GM12892 (cell line): ENCODE measurements at regions not wholly inside any gene's neighbourhood (a gene's known extent, or its start where the extent isn't known, plus 50 kb on each side); places are given as distances from the start of the nearest gene placed in this dataset.

Source experiments
- DNase-seq: peaks from one replicate; pipeline ENCODE4 v3.0.0; 2011; ENCODE audit not compliant: insufficient read length
- FAIRE-seq: peaks from 2 replicates; lab custom pipeline; 2011; peaks lifted over from hg19 to GRCh38; lab: Jason Lieb, UNC
- POLR2A ChIP-seq: IDR thresholded peaks from 2 replicates; pipeline ENCODE4 v1.6.1; 2011; ENCODE audit warnings: low read depth, low read length, control low read depth
- POLR2AphosphoS5 ChIP-seq: IDR thresholded peaks from 2 replicates; pipeline ENCODE4 v1.6.1; 2011; ENCODE audit warnings: low read depth, low read length, control low read depth
- TAF1 ChIP-seq: IDR thresholded peaks from 2 replicates; pipeline ENCODE4 v1.6.1; 2011; ENCODE audit warnings: low read depth, mild to moderate bottlenecking, control low read depth, low read length, borderline replicate concordance

DNA sequence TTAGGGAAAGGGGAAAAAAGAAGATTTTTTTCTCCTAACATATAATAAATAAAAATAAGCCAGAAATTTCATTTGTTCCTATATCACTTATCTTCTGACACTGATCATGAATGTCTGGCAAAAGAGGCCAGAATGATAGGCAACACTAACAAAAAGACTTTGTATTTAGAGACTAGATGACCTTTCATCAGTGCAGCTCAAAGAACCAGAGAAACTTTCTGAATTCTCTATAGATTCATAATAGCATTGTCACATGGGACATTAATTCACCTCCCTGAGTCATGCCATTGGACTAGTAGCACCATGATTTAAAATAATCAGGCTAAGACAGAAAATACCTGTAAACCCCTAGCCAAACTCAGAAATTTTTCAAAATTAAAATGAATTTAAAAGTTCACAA is 95.4 kb upstream of the CCDC28A start:
- FAIRE-seq (no peak), DNase-seq (no peak)
- TF ChIP-seq POLR2AphosphoS5: no peak
- TF ChIP-seq POLR2A: no peak
- TF ChIP-seq TAF1: no peak

DNA sequence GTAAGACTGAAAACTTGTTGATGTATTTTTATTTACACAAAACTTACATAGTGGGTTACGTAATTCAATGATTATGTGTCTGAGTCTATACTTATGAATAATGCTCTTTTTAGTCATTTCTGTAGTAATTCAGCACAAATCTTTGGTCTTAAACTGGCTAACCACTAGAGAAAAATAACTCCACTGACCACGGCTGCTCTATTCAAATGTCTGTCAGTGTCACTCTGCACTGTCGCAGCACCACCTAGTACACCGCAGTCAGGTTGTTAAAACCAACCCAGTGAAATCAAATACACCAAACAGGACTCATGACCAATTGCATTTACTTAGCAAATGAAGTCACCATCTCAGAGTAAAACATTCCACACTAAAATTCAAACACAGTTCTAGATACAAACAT is 93.5 kb upstream of the CCDC28A start:
- DNase-seq (no peak), FAIRE-seq (no peak)
- TF ChIP-seq TAF1 (no peak), POLR2A (no peak), POLR2AphosphoS5 (no peak)

DNA sequence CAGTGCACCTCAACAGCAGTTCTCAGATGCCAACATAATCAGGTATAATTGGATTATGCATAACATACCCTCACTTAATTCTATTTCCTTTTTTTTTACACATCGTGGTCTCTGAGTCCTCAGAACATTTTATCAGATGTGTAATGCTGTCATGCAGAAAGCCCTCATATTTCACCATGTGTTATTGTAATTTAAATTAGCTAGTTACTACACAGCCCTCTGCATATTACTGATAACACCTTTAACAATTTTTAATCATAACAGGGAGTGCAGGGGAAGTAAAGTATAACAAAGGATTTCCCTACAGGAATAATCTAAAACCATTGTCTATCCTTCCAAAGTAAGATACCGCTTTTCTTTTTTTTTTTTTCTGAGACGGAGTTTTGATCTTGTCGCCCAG is 91.9 kb upstream of the CCDC28A start:
- no peak for TF ChIP-seq TAF1
- TF ChIP-seq POLR2AphosphoS5: no peak
- TF ChIP-seq POLR2A: no peak
- DNase-seq: no peak
- no peak for FAIRE-seq

DNA sequence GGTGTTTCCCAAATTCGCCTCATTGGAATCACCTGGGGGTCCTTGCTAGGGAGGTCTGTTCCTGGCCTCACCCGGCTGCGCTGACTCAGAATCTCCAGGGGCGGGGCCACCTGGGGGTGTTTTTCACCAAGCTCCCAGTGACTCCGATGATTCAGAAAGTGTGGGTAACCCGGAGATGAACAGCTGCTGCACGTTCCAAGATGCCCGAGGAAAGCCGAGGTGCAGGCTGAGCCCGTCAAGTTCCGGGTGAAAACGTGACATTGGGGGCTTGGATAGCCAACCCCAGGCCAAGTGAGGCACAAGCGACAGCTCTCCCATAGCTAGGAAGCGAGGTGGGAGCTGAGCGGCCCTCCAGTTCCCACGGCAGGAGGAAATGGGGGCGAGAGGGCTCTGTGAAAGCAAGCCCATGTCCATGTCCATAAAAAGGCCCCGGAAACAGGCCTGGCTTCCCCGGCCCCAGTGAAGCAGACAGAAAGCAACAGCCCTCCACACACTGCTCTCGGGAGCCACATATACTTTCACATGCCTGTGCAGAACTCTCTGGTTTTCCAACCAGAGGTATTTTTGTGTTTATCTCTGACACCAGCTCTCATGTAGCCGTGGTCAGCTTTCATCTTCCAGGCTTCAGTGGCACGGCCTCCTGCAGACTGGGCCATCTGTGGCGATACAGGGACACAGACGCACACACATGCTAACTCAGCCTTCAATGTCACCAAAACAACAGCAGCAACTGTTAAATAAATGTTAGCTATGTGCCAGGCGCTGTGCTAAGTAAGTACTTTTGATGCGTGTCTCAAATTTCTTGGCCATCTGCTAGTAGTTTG is 90.7 kb upstream of the CCDC28A start:
- DNase-seq (no peak), FAIRE-seq (no peak)
- TF ChIP-seq TAF1 (no peak), POLR2A (no peak), POLR2AphosphoS5 (no peak)

DNA sequence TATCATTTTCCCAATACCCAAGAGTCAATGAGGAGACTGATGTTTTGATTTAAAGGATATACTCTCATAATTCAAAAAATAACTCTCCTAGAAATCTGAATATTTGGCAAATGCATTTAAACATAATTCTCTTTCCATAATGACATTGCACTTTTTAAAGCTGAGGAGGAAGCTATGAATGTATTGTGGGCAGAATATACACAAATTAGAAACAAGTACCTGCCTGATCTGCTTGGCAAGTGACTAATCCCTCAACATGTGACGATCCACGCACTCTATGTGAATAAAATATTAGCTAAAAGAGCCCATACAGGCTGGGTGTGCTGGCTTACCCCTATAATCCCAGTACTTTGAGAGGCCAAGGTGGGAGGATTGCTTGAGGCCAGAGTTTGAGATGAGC is 88.3 kb upstream of the CCDC28A start:
- DNase-seq (no peak), FAIRE-seq (no peak)
- no peak for TF ChIP-seq POLR2AphosphoS5
- TF ChIP-seq POLR2A: no peak
- no peak for TF ChIP-seq TAF1

DNA sequence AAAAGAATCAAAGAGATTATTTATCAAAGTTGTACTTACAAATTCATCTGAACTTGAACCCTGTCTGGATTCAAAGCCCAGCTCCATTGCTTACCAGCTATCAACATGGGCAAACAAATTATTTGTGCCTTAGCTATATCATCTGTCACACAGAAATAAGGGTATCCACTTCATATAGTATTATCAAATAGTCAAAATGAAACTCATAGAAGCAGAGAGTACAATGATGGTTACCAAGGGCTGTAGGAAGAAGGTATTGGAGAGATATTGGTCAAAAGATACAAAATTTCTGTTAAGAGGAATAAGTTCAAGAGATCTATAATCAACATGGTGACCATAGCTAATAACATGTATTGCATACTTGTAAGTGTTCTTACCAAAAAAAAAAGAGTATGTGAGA is 87.8 kb upstream of the CCDC28A start:
- FAIRE-seq (no peak), DNase-seq (no peak)
- TF ChIP-seq POLR2AphosphoS5: no peak
- no peak for TF ChIP-seq TAF1
- no peak for TF ChIP-seq POLR2A

DNA sequence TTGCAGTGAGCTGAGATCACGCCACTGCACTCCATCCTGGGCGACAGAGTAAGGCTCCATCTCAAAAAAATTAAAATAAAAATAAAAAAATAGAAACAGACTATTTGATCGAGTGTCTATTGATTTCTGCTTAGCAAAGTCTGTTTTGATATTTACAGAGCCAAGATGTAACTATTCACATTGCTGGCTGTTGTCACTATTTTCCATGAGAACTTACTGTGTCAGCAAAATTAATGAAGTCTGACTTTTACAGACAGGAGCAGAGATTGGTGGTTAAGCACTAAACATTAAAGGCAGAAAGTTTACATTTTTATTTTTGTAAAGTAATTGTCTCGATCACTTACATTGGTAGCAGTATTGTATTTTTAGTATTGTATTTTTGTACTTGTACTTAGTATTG is 85.0 kb upstream of the CCDC28A start:
- TF ChIP-seq TAF1 (no peak), POLR2A (no peak), POLR2AphosphoS5 (no peak)
- no peak for DNase-seq
- no peak for FAIRE-seq

DNA sequence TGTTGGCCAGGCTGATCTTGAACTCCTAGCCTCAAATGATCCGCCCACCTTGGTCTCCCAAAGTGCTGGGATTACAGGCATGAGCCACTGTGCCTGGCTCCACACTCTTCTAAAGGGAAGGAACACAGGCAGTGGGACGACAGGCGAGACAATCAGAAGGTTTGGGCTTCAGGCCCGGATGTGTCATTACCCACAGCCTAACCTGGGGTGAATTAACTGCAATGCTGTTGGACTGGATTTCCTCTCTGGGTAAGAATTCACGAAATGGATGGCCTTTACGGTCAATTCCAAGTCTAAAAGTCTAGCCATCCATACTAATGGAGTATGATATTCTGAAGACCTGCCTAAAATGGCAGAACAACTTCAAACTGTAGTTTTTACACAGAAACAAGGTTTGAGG is 83.7 kb upstream of the CCDC28A start:
- no peak for TF ChIP-seq TAF1
- TF ChIP-seq POLR2AphosphoS5: no peak
- no peak for TF ChIP-seq POLR2A
- DNase-seq (no peak), FAIRE-seq (no peak)

DNA sequence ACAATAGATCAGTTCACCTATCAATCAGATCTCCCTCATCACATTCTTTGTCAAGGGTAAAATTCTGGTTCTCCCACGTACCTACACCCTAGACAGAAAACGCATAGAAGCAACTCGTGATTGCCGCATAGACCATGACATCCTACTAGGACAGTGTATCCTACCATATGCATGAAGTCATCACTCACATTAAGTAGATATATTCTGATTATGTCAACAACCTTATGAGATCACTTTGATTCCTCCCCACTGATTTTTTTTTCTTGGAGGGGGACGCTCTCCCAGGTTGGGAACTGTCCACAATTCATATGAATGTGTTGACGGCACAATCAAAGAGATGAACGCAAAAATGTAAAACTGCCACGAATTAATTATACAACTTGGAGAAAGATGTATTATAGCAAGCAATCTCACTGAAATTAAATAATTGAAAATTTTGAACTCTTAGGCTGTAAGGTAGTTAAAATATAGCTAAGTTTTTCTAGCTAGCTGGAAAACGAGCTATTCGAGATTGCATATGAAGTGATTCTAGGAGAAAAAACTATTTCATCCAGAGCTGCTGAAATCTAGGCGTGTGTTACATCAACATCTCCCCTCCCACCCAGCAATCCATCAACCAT is 82.5 kb upstream of the CCDC28A start:
- DNase-seq: no peak
- TF ChIP-seq TAF1 (no peak), POLR2A (no peak), POLR2AphosphoS5 (no peak)
- FAIRE-seq: no peak

DNA sequence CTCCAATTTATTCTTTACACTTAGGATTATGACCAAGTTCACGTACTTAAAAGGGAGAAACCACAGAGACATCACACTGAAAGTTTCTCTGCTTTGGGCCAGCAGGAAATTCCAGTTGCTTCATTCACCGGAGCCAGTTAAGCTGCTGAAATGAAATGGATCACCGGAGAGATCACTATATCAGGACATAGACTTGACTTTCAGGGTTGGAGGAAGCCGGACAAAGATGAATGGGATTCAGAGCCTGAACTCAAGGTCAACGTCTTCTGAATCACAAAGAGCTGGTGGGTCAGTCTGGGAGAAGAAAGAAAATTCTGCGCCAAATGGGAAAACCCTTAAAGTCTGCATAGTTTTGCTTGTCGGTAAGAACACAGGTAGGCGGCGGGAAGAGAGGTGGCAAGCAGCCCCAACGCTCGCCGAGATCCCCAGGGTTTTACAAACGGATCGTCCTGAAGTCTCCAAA is 81.9 kb upstream of the CCDC28A start:
- no peak for TF ChIP-seq TAF1
- no peak for TF ChIP-seq POLR2AphosphoS5
- no peak for TF ChIP-seq POLR2A
- no peak for DNase-seq
- no peak for FAIRE-seq

DNA sequence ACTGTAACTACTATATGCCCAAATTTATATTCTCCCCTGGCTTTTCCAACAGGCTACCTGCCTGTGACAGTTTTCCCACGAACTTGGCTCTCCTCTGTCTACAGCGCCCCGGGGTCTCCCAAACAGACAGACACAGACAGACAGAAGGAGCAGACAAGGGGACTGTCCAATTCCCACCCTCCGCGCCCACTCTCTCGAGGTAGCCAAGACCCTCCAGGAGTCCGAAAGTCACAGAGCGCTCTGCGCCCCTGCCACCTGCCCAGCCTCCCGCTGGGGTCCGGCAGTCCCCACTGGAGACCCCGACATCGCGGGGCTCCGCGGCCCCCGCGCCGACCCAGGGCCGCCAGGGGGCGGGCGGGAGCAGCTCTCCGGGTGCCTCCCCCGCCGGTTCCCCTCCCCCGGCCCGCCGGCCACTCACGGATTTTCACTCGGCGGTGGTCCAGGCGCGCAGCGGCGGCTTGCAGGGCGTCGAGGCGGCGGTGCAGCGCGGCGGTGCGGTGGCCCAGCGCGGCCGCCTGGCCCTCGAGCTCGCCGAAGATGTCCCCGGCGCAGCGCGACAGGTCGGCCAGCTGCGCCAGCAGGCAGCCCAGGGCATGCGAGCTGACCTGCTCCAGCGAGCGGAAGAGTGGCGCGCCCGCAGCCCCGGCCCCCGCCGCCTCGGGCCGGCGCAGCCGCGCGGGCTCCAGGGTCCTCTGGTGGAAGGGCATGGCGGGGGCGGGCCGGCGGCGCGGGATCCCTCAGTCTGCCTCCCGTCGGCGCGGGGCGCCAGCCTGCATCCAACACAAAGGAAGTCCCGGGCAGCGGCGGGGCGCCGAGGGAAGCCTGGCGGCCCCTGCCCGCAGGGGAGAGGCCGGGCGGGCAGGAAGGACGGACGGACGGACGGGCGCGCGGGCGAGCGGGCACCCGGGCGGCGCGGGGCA is 81.3 kb upstream of the CCDC28A start:
- FAIRE-seq: no peak
- no peak for TF ChIP-seq POLR2A
- DNase-seq: peak; percentile 87
